ENCODE measurements at regions not wholly inside any gene's neighbourhood (a gene's known extent, or its start where the extent isn't known, plus 50 kb on each side); places are given as distances from the start of the nearest gene placed in this dataset.

DNA sequence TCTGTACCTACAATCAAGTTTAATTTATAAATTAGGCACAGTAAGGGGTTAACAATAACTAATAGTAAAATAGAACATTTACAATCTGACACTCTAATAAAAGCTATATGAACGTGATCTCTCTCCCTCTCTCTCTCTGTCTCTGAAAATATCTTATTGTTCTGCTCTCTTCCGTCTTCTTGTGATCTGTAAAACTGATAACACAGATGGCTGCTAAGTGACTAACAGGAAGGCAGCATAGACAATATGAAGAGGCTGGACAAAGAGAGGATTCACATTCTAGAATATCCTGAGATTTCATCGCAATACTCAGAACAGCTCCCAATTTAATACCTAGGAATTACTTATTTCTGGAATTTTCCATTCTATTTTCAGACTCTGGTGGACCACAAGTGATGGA is 827.2 kb downstream of the FLRT2 start:
- no peak for TF ChIP-seq POLR2A (IDR thresholded peaks at IDR 0.05)
- TF ChIP-seq, protein P1, sequence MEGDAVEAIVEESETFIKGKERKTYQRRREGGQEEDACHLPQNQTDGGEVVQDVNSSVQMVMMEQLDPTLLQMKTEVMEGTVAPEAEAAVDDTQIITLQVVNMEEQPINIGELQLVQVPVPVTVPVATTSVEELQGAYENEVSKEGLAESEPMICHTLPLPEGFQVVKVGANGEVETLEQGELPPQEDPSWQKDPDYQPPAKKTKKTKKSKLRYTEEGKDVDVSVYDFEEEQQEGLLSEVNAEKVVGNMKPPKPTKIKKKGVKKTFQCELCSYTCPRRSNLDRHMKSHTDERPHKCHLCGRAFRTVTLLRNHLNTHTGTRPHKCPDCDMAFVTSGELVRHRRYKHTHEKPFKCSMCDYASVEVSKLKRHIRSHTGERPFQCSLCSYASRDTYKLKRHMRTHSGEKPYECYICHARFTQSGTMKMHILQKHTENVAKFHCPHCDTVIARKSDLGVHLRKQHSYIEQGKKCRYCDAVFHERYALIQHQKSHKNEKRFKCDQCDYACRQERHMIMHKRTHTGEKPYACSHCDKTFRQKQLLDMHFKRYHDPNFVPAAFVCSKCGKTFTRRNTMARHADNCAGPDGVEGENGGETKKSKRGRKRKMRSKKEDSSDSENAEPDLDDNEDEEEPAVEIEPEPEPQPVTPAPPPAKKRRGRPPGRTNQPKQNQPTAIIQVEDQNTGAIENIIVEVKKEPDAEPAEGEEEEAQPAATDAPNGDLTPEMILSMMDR (IDR thresholded peaks at IDR 0.05): no peak
- H3K27ac ChIP-seq: no peak overlapping the region
- H3K4me1 ChIP-seq: no peaks in the 10 kb centered on the region
- intact Hi-C loops (cut with DNase I): no loop called here
- DNase-seq: no peak
- WGBS, 2 donors: 72 to 74% methylated on average over 3 of the region's 3 CpGs
- no peaks in the 10 kb centered on the region for H3K27me3 ChIP-seq
- no peaks in the 10 kb centered on the region for H3K36me3 ChIP-seq
- no peaks in the 10 kb centered on the region for H3K9me3 ChIP-seq
- H3K4me3 ChIP-seq (replicated peaks in 1 of 3): no peak overlapping the region

DNA sequence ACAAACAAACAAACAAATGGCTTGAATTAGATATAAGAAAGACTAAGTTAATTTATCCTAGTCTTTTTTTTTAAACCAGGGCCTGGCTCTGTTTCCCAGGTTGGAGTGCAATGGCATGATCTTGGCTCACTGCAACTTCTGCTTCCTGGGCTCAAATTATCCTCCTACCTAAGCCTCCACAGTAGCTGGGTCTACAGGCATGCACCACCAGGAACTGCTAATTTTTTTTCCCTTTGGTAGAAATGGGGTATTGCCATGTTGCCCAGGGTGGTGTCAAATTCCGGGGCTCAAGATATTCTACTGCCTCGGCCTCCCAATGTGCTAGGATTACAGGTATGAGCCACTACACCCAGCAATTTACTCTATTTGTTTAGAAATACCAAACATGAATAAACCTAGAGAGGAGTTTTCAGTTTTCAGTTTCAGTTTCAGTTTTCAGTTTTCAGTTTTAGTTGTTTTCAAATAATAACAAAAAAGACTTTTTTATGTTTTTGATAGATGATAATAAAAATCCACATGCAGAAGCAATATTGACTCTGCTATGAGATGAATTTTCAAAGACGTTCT is 817.0 kb downstream of the FLRT2 start:
- TF ChIP-seq, protein P1 (IDR thresholded peaks at IDR 0.05): no peak
- no peak for TF ChIP-seq POLR2A (IDR thresholded peaks at IDR 0.05)
- no peak for DNase-seq
- Histone ChIP-seq H3K27ac (no peak overlapping the region), H3K4me1 (no peaks in the 10 kb centered on the region), H3K4me3 (replicated peaks in 1 of 3) (no peak overlapping the region), H3K27me3 (no peaks in the 10 kb centered on the region), H3K36me3 (no peaks in the 10 kb centered on the region), H3K9me3 (no peaks in the 10 kb centered on the region)
- intact Hi-C loops (cut with DNase I): no loop called here
- 66 to 76% methylated on average over 3 of the region's 3 CpGs for WGBS, 2 donors

DNA sequence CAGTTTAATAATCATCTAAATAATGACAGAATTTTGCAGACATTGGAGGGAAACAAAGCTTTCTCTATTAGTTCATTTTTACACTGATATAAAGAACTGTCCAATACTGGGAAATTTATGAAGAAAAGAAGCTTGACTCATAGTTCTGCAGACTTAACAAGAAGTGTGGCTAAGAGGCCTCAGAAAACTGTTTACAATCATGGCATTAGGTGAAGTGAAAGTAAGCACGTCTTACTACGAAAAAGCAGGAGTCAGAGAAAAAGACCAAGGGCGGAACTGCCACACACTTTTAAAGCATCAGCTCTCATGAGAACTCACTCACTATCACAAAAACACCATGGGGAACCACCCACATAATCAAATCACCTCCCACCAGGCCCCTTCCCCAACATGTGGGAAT is 804.4 kb downstream of the FLRT2 start:
- no peak overlapping the region for H3K27ac ChIP-seq
- H3K36me3 ChIP-seq: no peaks in the 10 kb centered on the region
- no peaks in the 10 kb centered on the region for H3K27me3 ChIP-seq
- TF ChIP-seq, protein P1 (IDR thresholded peaks at IDR 0.05): no peak
- TF ChIP-seq POLR2A (IDR thresholded peaks at IDR 0.05): no peak
- intact Hi-C loops (cut with DNase I): no loop called here
- no peaks in the 10 kb centered on the region for H3K4me1 ChIP-seq
- H3K4me3 ChIP-seq (replicated peaks in 1 of 3): no peak overlapping the region
- no peak for DNase-seq
- no peaks in the 10 kb centered on the region for H3K9me3 ChIP-seq
- WGBS, 2 donors: 72 to 87% methylated on average over 3 of the region's 3 CpGs

DNA sequence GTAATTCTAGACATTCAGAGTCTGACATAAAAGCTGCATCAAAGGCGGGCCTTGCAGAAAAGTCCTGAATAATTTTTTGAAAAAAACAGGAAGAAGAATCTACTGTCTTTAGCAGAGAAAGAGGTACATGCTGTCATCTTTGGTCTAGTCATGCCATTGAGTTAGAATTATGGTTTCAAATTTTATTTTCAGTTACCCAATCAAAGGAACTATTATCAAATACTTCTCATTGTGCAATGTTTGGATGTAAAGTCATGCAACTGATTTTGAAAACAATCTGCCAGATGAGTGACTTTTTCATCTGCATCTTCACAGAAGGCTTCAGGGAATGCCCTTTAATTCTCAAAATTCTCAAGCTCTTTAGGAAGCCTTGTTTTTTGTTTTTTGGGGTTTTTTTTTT is 803.5 kb downstream of the FLRT2 start:
- no peak overlapping the region for H3K27ac ChIP-seq
- H3K27me3 ChIP-seq: no peaks in the 10 kb centered on the region
- H3K36me3 ChIP-seq: no peaks in the 10 kb centered on the region
- intact Hi-C loops (cut with DNase I): no loop called here
- TF ChIP-seq, protein P1 (IDR thresholded peaks at IDR 0.05): no peak
- no peak for TF ChIP-seq POLR2A (IDR thresholded peaks at IDR 0.05)
- 80 to 83% methylated on average over 1 of the region's 1 CpG for WGBS, 2 donors
- no peak overlapping the region for H3K4me3 ChIP-seq (replicated peaks in 1 of 3)
- H3K4me1 ChIP-seq: no peaks in the 10 kb centered on the region
- no peaks in the 10 kb centered on the region for H3K9me3 ChIP-seq
- no peak for DNase-seq

DNA sequence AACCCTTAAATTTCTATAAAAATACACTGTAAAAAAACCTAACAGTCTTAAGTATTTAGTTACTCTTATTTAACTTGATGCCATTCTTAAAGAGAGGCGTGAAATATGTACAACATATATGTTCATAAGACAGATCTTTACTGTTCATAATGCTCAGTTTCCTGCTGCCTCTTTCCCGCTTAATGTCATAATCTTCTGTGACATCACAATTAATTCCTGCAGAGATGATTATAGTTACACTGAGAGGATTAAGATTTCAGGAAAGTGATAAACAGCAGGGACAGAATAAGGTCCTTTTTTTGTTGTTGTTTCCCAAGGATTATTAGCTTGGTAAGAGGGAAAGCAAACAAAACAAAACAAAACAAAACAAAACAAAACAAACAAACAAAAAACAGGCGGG is 801.4 kb downstream of the FLRT2 start:
- intact Hi-C loops (cut with DNase I): no loop called here
- WGBS, 2 donors: 69 to 81% methylated on average over 3 of the region's 3 CpGs

More for the DNA sequence above, 801.4 kb downstream of the FLRT2 start:
- TF ChIP-seq, protein P1 (IDR thresholded peaks at IDR 0.05): no peak
- TF ChIP-seq POLR2A (IDR thresholded peaks at IDR 0.05): no peak
- Histone ChIP-seq H3K27ac (no peak overlapping the region), H3K4me3 (replicated peaks in 1 of 3) (no peak overlapping the region), H3K9me3 (no peaks in the 10 kb centered on the region), H3K4me1 (no peaks in the 10 kb centered on the region), H3K27me3 (no peaks in the 10 kb centered on the region), H3K36me3 (no peaks in the 10 kb centered on the region)
- no peak for DNase-seq

Measured in thyroid gland (tissue), 4 donors.